ENCODE measurements at regions not wholly inside any gene's neighbourhood (a gene's known extent, or its start where the extent isn't known, plus 50 kb on each side); places are given as distances from the start of the nearest gene placed in this dataset.
"Not testable (repeated sequence)": the region's sequence is repeated elsewhere in the genome, so short reads cannot be mapped to it uniquely, and the experiment has no call there.

DNA sequence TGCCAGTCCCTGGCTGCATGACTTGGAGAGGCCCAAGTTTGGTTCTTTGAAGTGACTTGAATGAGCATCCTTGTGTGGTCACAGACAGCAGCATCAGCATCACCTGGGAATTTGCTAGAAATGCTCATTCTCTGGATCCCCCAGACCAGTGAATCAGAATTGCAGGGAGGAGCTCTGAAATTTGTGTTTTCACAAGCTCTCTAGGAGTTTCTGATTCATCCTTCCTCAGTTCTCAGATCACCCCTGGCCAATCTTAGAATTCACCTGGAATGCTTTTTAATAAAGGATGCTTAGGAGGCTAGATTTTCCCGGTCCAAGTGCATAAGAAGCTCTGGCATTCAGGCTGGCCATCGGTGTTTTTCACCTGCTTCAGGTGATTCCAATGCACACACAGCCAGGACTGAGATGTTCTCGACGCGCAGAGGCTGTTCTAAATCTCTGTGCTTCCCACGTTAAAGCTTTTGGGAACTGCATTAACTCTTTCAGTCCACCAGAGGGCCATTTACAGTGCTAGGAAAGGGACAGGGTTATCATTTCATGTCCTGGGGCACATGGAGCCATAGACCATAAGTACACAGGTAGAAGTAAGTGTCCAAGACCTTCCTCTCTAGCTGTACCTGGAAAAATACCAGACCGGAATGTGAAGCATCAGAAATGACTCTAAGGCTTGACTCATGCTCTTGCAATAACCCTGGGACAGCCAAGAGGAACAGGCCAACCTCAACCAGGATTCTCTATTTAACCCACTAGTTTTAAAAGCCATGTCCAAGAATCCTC is 85.7 kb upstream of the XYLT1 start:
- in situ Hi-C loops (cut with HindIII; ENCODE audit: low pct_unique_long_range_greater_than_20kb, low sequenced_read_pairs), result no loop called here
- TF ChIP-seq JUND (IDR thresholded peaks at IDR 0.05; ENCODE audit: low read depth), result no peak
- peak in 1 of 2 experiments; percentile 44 for DNase-seq (ENCODE audit: low read depth in 1 of 2, low spot score in 1 of 2)

DNA sequence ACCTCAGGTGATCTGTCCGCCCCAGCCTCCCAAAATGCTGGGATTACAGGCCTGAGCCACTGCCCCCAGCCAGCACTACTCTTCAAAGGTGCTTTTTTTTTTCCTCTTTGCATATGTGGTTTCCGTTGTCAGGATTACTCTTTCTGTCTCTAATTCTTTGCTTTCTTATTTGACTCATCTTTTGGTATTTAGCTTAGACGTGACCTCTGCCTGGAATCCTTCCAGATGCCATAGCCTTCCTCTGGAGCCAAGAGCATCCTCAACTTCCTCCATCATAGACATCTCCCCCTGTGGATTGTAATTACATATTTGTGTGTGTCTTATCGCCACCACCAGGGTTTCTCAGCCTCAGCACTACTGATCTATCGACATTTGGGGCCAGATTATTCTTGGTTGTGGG is 84.4 kb upstream of the XYLT1 start:
- in situ Hi-C loops (cut with HindIII; ENCODE audit: low pct_unique_long_range_greater_than_20kb, low sequenced_read_pairs), result no loop called here
- DNase-seq (ENCODE audit: low read depth in 1 of 2, low spot score in 1 of 2), result no peak
- TF ChIP-seq JUND (IDR thresholded peaks at IDR 0.05; ENCODE audit: low read depth), result no peak

DNA sequence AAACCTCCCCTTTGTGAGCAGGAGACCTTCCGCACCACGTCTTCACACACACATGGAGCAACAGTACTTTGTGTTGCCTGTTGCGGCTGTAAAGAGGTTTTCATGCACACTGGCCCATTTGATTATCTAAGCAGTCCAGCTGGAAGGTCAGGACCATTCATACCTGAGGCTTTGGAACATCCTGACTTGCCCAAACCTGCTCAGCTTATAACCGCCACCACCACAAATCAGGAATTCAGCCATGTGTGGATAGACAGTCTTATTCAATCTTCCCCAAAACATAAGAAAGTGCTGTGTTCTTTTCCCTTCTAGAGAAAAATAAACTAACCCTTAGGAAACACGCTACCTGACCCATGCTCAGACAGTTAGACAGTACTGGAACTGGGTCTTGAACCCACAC is 81.6 kb upstream of the XYLT1 start:
- no peak for DNase-seq (ENCODE audit: low read depth in 1 of 2, low spot score in 1 of 2)
- no peak for TF ChIP-seq JUND (IDR thresholded peaks at IDR 0.05; ENCODE audit: low read depth)
- in situ Hi-C loops (cut with HindIII; ENCODE audit: low pct_unique_long_range_greater_than_20kb, low sequenced_read_pairs), result no loop called here

DNA sequence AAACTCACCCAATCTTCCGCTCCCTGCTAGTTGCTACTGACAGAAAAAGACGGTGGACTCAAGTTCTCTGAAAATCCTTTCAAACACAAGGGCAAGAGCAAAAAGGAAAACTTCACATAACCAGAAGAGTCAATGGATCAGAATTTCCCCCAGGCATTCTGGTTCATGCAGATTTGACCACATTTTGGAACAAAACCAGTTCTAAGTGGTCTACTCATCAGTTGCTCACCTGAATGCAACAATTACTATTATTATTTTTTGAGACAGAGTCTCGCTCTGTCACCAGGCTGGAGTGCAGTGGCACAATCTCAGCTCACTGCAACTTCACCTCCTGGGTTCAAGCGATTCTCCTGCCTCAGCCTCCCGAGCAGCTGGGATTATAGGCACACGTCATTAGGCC is 80.9 kb upstream of the XYLT1 start:
- in situ Hi-C loops (cut with HindIII; ENCODE audit: low pct_unique_long_range_greater_than_20kb, low sequenced_read_pairs); DNase-seq (ENCODE audit: low read depth in 1 of 2, low spot score in 1 of 2): not testable (repeated sequence)

DNA sequence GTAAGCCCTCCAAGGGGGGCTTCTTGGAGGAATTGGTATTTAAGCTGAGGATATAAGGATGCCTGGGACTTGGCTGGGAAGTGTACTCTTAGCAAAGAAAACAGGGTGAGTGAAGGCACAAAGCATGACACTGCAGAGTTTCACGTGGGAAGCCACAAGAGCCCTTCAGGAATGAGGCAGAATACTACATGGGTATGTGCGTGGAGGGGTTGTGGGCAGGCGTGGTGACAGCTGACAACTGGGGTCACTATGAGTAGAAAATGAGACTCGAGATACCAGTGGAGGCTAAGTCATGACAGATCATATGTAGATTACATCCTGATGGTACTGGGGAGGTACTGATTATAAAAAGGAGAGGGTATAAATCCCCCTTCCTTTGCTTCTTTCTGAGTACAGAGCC is 78.1 kb upstream of the XYLT1 start:
- no peak for DNase-seq (ENCODE audit: low read depth in 1 of 2, low spot score in 1 of 2)
- no peak for TF ChIP-seq JUND (IDR thresholded peaks at IDR 0.05; ENCODE audit: low read depth)
- in situ Hi-C loops (cut with HindIII; ENCODE audit: low pct_unique_long_range_greater_than_20kb, low sequenced_read_pairs), result no loop called here

DNA sequence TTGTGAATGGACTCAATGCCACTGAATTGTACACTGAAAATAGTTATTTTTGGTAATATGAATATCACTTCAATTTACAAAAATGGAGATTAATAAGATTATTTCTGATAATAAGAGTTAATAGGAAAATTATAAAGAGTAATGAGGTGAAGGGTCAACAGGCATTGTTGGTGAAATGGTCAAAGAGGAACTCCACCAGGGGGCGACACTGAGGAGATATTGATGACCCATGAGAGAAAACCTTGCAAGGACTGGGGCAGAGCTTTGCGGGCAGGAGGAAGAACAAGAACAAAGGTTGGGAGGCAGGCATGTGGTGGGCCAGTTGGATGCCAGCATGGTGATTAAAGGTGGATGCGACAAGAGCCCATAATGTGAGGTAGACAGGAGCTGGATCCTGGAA is 74.0 kb upstream of the XYLT1 start:
- no peak for DNase-seq (ENCODE audit: low read depth in 1 of 2, low spot score in 1 of 2)
- TF ChIP-seq JUND (IDR thresholded peaks at IDR 0.05; ENCODE audit: low read depth), result no peak
- in situ Hi-C loops (cut with HindIII; ENCODE audit: low pct_unique_long_range_greater_than_20kb, low sequenced_read_pairs), result no loop called here

DNA sequence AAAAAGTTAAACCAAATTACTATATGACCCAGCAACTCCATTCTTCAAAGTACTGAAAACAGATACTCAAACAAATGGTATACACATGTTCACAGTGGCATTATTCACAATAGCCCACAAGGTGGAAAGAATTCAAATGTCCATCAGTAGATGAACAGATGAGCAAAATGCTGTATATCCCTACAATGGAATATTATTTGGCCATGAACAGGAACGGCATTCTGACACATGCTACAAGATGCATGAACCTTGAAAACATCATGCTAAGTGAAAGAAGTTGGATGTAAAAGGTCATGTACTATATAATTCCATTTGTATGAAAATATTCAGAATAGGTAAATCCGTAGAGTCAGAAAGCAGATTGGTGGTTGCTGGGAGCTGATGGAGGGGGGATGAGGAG is 73.5 kb upstream of the XYLT1 start:
- TF ChIP-seq JUND (IDR thresholded peaks at IDR 0.05; ENCODE audit: low read depth), result no peak
- no peak for DNase-seq (ENCODE audit: low read depth in 1 of 2, low spot score in 1 of 2)
- in situ Hi-C loops (cut with HindIII; ENCODE audit: low pct_unique_long_range_greater_than_20kb, low sequenced_read_pairs), result no loop called here

DNA sequence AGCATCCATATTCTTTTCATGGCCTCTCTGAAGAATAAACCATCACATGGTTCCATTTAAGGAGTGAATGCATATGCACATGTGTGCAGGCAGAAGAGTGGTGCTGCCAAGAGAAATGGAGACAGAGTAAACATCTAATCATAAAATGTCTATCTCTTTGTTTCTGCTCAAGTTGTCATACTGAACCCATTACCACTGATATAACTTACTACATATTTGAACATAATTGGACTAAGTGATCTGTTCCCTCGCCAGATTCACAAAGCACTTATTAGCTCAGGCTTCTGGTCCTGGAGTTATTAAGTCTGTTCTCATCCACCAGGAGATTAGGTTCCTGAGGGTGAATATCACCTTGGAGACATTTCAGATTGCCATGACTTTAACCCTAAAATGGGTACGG is 72.3 kb upstream of the XYLT1 start:
- no peak for TF ChIP-seq JUND (IDR thresholded peaks at IDR 0.05; ENCODE audit: low read depth)

DNA sequence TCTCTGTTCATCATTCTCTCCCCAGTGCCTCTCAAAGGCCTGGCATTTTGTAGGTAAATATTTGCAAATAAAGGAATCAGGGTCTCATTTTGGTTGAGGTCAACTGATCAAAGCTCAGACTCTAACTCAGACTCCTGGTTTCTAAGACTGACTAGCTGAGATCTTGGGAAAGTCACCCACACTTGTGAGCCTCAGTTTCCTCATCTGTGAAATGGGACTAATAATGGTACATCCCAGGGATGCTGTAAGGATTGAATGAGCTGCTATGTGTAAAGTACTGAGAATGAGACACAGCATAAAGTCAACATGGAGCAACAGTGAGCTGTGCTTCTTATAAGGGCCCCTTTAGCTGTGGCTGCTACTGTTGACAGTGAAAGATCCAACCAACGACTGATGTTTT is 70.6 kb upstream of the XYLT1 start:
- no peak for TF ChIP-seq JUND (IDR thresholded peaks at IDR 0.05; ENCODE audit: low read depth)
- in situ Hi-C loops (cut with HindIII; ENCODE audit: low pct_unique_long_range_greater_than_20kb, low sequenced_read_pairs), result no loop called here
- DNase-seq (ENCODE audit: low read depth in 1 of 2, low spot score in 1 of 2), result no peak

More for the DNA sequence above, 72.3 kb upstream of the XYLT1 start:
- in situ Hi-C loops (cut with HindIII; ENCODE audit: low pct_unique_long_range_greater_than_20kb, low sequenced_read_pairs), result no loop called here
- no peak for DNase-seq (ENCODE audit: low read depth in 1 of 2, low spot score in 1 of 2)

DNA sequence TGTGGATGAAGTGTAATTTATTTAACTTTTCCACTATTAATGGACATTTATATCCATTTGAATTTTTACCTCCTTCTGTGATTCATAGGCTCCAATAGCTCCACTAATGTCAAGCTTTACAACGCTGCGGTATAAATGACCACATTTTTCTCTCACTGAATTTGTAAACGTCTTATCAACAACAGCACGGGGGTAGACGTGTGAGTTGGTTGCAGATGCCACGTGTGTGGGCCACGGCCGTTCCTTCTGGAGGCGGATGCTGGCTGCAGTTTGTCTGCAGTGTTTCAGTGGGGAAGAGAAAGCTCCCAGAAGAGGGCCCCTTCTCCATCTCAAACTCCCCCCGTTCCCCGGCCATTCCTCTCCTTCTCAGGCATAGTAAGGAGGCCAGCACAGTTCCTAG is 68.2 kb upstream of the XYLT1 start:
- in situ Hi-C loops (cut with HindIII; ENCODE audit: low pct_unique_long_range_greater_than_20kb, low sequenced_read_pairs), result no loop called here
- no peak for DNase-seq (ENCODE audit: low read depth in 1 of 2, low spot score in 1 of 2)
- TF ChIP-seq JUND (IDR thresholded peaks at IDR 0.05; ENCODE audit: low read depth), result no peak

DNA sequence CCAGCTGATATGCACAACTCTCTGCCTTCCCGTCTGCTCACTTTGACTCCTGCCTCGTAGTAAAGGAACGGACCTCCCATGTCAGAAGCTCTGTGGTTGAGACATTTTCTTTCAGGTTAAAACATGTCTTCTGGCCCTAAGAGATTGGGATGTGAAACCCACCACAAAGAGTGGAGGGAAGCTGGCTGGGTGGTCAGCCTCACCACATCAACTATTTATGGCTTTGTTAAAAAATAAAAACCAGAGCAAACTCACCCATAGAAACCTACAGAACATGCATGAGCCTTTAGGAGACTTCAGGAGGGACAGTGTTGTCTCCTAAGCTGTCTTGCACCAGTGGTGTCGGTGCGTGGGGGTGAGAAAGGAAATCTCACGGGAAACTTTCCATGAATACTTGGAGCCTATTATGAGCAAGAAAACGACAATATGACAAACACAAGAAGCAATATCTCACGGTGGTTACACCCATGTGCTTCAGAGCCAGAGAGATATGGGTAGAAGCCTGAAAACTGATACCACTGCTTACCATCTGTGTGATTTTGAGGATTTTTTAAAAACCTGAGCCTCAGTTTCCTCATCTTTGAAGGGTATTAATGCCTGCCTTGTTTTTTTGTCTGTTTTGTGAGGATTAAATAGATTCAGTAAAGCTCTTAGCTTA is 61.7 kb upstream of the XYLT1 start:
- TF ChIP-seq JUND (IDR thresholded peaks at IDR 0.05; ENCODE audit: low read depth), result no peak
- DNase-seq (ENCODE audit: low read depth in 1 of 2, low spot score in 1 of 2), result no peak
- in situ Hi-C loops (cut with HindIII; ENCODE audit: low pct_unique_long_range_greater_than_20kb, low sequenced_read_pairs), result no loop called here

DNA sequence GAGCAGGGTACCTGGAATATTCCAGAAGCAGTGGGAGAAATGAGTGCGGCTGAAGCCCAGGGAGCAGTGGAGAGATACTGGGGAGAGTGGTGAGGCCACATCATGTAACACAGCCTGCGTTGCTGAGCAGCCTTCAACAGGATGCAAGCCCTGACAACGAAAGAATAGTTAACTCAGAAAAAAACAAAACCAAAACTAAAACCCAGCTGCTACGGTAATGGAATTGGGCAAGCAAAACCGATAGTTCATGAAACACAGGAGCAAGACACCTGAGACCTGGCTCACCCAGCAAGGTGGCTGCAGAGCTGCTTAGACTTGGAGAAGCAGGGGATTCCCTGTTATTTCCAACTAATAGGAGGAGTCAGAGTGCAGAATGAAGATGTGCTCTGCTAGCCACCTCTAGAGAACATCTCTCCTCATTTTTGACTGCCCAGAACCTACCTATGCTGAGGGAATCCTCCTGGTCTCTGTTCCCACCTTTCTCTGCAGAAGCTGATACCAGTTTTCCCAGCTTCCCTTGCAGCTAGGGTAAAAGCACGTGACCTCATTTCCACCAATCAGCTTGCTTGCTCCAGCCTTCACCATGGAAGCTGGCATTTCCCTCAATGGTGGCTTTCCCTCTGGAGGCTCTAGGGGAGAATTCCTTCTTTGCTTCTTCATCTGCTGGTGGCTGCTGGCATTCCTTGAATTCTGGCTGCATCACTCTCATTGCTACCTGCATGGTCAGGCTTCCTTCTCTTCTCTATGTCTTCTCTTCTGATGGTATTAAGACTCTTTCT is 59.4 kb upstream of the XYLT1 start:
- TF ChIP-seq JUND (IDR thresholded peaks at IDR 0.05; ENCODE audit: low read depth), result no peak
- DNase-seq (ENCODE audit: low read depth in 1 of 2, low spot score in 1 of 2), result no peak
- in situ Hi-C loops (cut with HindIII; ENCODE audit: low pct_unique_long_range_greater_than_20kb, low sequenced_read_pairs), result no loop called here
